Mucosa of descending colon (tissue), 3 donors: ENCODE measurements at regions not wholly inside any gene's neighbourhood (a gene's known extent, or its start where the extent isn't known, plus 50 kb on each side); places are given as distances from the start of the nearest gene placed in this dataset.
"Not testable (repeated sequence)": the region's sequence is repeated elsewhere in the genome, so short reads cannot be mapped to it uniquely, and the experiment has no call there.

Experiments
- ATAC-seq: fragments of 200-7000 bp; cut with Tn5 transposase; one replicate; pipeline ENCODE4 v1.9.1; 2020; ENCODE audit warnings: mild to moderate bottlenecking, moderate library complexity
- DNase-seq, 3 donors: peaks; one replicate each; pipeline ENCODE4 v3.0.0-alpha.2; 2020
- H3K36me3 ChIP-seq: fragments of 200-600 bp; one replicate; pipeline ENCODE4 v1.8.0; 2021; ENCODE audit warnings: low read depth, mild to moderate bottlenecking
- H3K4me1 ChIP-seq: fragments of 200-600 bp; one replicate; pipeline ENCODE4 v1.8.0; 2021; ENCODE audit warnings: low read depth, mild to moderate bottlenecking
- H3K4me3 ChIP-seq: fragments of 200-600 bp; one replicate; pipeline ENCODE4 v1.8.0; 2021; ENCODE audit warnings: mild to moderate bottlenecking
- H3K9me3 ChIP-seq: fragments of 200-600 bp; one replicate; pipeline ENCODE4 v1.8.0; 2021; ENCODE audit warnings: mild to moderate bottlenecking
- CTCF ChIP-seq: fragments of 200-600 bp; IDR thresholded peaks from one replicate; pipeline ENCODE4 v1.8.0; 2022; ENCODE audit warnings: antibody characterized with exemption, mild to moderate bottlenecking
- intact Hi-C, 2 donors: fragments of 100-400 bp; cut with DNase I in 1 of 2; cut with micrococcal nuclease in 1 of 2; formaldehyde crosslinking; loops; one replicate each; pipeline versions ENCODE4 v1.11.0 to v1.11.1; 2022; cut with DNase I, micrococcal nuclease
- donor health status: DM: no; HTN: no; CAD: no; lungs with moderate emphysema.
- donor health status: DM: no; HTN: no; CAD: no.
- donor health status: DM: no; HTN: yes; CAD: no.

DNA sequence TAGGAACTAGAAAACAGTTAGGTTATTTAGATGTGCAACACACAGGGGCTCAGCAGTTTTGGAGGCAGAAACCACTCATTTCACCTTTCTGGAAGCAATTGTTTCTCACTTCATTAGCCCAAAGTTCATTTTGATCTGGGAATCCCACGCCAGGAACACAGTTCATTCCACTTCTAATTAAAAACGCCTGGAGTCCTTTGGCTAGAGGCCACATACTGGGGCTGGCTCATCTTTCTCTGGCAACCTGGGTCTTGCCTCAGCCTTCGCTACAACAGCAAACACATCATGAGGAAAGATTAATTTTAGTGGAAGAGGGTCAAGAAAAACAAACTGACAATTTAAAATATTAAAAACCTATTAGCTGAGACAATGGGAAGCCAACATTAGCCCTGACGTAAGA is 69.7 kb downstream of the RFPL4B start:
- Histone ChIP-seq H3K9me3 (no peaks in the 10 kb centered on the region), H3K4me3 (no peak overlapping the region), H3K4me1 (no peaks in the 10 kb centered on the region), H3K36me3 (no peaks in the 10 kb centered on the region)
- intact Hi-C loops = no loop called here
- DNase-seq (no peak), ATAC-seq (no peak)
- no peak for TF ChIP-seq CTCF

DNA sequence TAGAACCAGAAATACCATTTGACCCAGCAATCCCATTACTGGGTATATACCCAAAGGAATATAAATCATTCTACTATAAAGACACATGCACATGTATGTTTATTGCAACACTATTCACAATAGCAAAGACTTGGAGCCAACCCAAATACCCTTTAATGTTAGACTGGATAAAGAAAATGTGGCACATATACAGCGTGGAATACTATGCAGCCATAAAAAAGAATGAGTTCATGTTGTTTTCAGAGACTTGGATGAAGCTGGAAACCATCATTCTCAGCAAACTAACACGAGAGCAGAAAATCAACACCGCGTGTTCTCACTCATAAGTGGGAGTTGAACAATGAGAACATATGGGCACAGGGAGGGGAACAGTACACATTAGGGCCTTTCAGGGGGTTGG is 79.9 kb downstream of the RFPL4B start:
- ATAC-seq, intact Hi-C loops, H3K4me1 ChIP-seq, H3K4me3 ChIP-seq, H3K9me3 ChIP-seq, DNase-seq, H3K36me3 ChIP-seq: not testable (repeated sequence)

- intact Hi-C loops = no loop called here
- TF ChIP-seq CTCF = no peak
- Histone ChIP-seq H3K36me3 (no peaks in the 10 kb centered on the region), H3K4me3 (no peak overlapping the region), H3K4me1 (no peaks in the 10 kb centered on the region), H3K9me3 (no peaks in the 10 kb centered on the region)
- ATAC-seq (no peak), DNase-seq (no peak)
Measured at GRCh38 chr6:112427499-112427898, 80.4 kb downstream of the RFPL4B start.

- H3K4me1 ChIP-seq = no peaks in the 10 kb centered on the region
- TF ChIP-seq CTCF = no peak
- no peaks in the 10 kb centered on the region for H3K9me3 ChIP-seq
- ATAC-seq = no peak
- DNase-seq = no peak
- H3K4me3 ChIP-seq = no peak overlapping the region
- intact Hi-C loops = no loop called here
- H3K36me3 ChIP-seq = no peaks in the 10 kb centered on the region
Measured at GRCh38 chr6:112428477-112428876, 81.3 kb downstream of the RFPL4B start.

- ATAC-seq = no peak
- intact Hi-C loops = no loop called here
- Histone ChIP-seq H3K4me1 (no peaks in the 10 kb centered on the region), H3K9me3 (no peaks in the 10 kb centered on the region), H3K4me3 (no peak overlapping the region), H3K36me3 (no peaks in the 10 kb centered on the region)
- no peak for DNase-seq
- no peak for TF ChIP-seq CTCF
Measured at GRCh38 chr6:112429226-112429625, 82.1 kb downstream of the RFPL4B start.

GRCh38 chr6:112431803-112432202 is 84.7 kb downstream of the RFPL4B start:
- no peaks in the 10 kb centered on the region for H3K4me1 ChIP-seq
- no peaks in the 10 kb centered on the region for H3K36me3 ChIP-seq
- H3K4me3 ChIP-seq = no peak overlapping the region
- ATAC-seq (no peak), DNase-seq (no peak)
- H3K9me3 ChIP-seq = no peaks in the 10 kb centered on the region
- TF ChIP-seq CTCF = no peak
- intact Hi-C loops = no loop called here
